ENCODE measurements at regions not wholly inside any gene's neighbourhood (a gene's known extent, or its start where the extent isn't known, plus 50 kb on each side); places are given as distances from the start of the nearest gene placed in this dataset.
"Not testable (repeated sequence)": the region's sequence is repeated elsewhere in the genome, so short reads cannot be mapped to it uniquely, and the experiment has no call there.

GRCh38 chr5:126043688-126044087 lies 379.5 kb upstream of the GRAMD2B start:
- no peak overlapping the region for H3K4me3 Mint-ChIP-seq
- peaks cover 0 to 1% (median 0%) of the 10 kb centered on the region in 3 donors for H3K27me3 Mint-ChIP-seq (ENCODE audit: low read depth in 3 of 3)
- H3K36me3 Mint-ChIP-seq = no peaks in the 10 kb centered on the region
- no peaks in the 10 kb centered on the region for H3K4me1 Mint-ChIP-seq
- H3K9me3 Mint-ChIP-seq = peaks cover 0 to 16% (median 3%) of the 10 kb centered on the region in 6 donors
- DNase-seq = no peak
- H3K27ac Mint-ChIP-seq = no peak overlapping the region

GRCh38 chr5:126044111-126044668 lies 379.0 kb upstream of the GRAMD2B start:
- H3K4me3 Mint-ChIP-seq = no peak overlapping the region
- H3K36me3 Mint-ChIP-seq = no peaks in the 10 kb centered on the region
- DNase-seq = no peak
- H3K27me3 Mint-ChIP-seq (ENCODE audit: low read depth in 3 of 3) = peaks cover 0 to 1% (median 0%) of the 10 kb centered on the region in 3 donors
- H3K9me3 Mint-ChIP-seq = peaks cover 0 to 16% (median 3%) of the 10 kb centered on the region in 6 donors
- no peaks in the 10 kb centered on the region for H3K4me1 Mint-ChIP-seq
- H3K27ac Mint-ChIP-seq = no peak overlapping the region

GRCh38 chr5:126044931-126045565 lies 378.2 kb upstream of the GRAMD2B start:
- Mint-ChIP-seq H3K9me3 (peaks cover 0 to 16% (median 3%) of the 10 kb centered on the region in 6 donors), H3K36me3 (no peaks in the 10 kb centered on the region)

GRCh38 chr5:126046318-126046717 lies 376.9 kb upstream of the GRAMD2B start:
- no peak overlapping the region for H3K27ac Mint-ChIP-seq
- no peak overlapping the region for H3K4me3 Mint-ChIP-seq
- DNase-seq = no peak
- no peaks in the 10 kb centered on the region for H3K4me1 Mint-ChIP-seq
- peaks cover 0 to 1% (median 0%) of the 10 kb centered on the region in 3 donors for H3K27me3 Mint-ChIP-seq (ENCODE audit: low read depth in 3 of 3)
- peaks cover under 1 to 16% (median 4%) of the 10 kb centered on the region in 6 donors for H3K9me3 Mint-ChIP-seq
- H3K36me3 Mint-ChIP-seq = no peaks in the 10 kb centered on the region

More at GRCh38 chr5:126044931-126045565, 378.2 kb upstream of the GRAMD2B start:
- DNase-seq = no peak
- Mint-ChIP-seq H3K4me3 (no peak overlapping the region), H3K4me1 (no peaks in the 10 kb centered on the region), H3K27me3 (ENCODE audit: low read depth in 3 of 3) (peaks cover 0 to 1% (median 0%) of the 10 kb centered on the region in 3 donors), H3K27ac (no peak overlapping the region)

GRCh38 chr5:126046846-126047571 lies 376.2 kb upstream of the GRAMD2B start:
- no peak for DNase-seq
- Mint-ChIP-seq H3K27ac (no peak overlapping the region), H3K4me1 (no peaks in the 10 kb centered on the region), H3K9me3 (peaks cover 4 to 16% (median 8%) of the 10 kb centered on the region in 6 donors), H3K27me3 (ENCODE audit: low read depth in 3 of 3) (peaks cover 0 to 1% (median 0%) of the 10 kb centered on the region in 3 donors), H3K4me3 (no peak overlapping the region), H3K36me3 (no peaks in the 10 kb centered on the region)

GRCh38 chr5:126052120-126052519 lies 371.1 kb upstream of the GRAMD2B start:
- H3K27ac Mint-ChIP-seq = no peak overlapping the region
- H3K4me3 Mint-ChIP-seq = no peak overlapping the region
- peaks cover 0 to 20% (median 7%) of the 10 kb centered on the region in 6 donors for H3K9me3 Mint-ChIP-seq
- no peak for DNase-seq
- H3K4me1 Mint-ChIP-seq = no peaks in the 10 kb centered on the region
- no peaks in the 10 kb centered on the region for H3K36me3 Mint-ChIP-seq
- no peaks in the 10 kb centered on the region for H3K27me3 Mint-ChIP-seq (ENCODE audit: low read depth in 3 of 3)

GRCh38 chr5:126052791-126053190 lies 370.4 kb upstream of the GRAMD2B start:
- Mint-ChIP-seq H3K27ac (no peak overlapping the region), H3K27me3 (ENCODE audit: low read depth in 3 of 3) (no peaks in the 10 kb centered on the region), H3K4me1 (no peaks in the 10 kb centered on the region), H3K9me3 (peaks cover 0 to 20% (median 7%) of the 10 kb centered on the region in 6 donors), H3K4me3 (no peak overlapping the region), H3K36me3 (no peaks in the 10 kb centered on the region)
- DNase-seq = no peak

- no peak for DNase-seq
- H3K27ac Mint-ChIP-seq = no peak overlapping the region
- H3K36me3 Mint-ChIP-seq = no peaks in the 10 kb centered on the region
- H3K4me1 Mint-ChIP-seq = no peaks in the 10 kb centered on the region
- H3K4me3 Mint-ChIP-seq = no peak overlapping the region
- H3K27me3 Mint-ChIP-seq (ENCODE audit: low read depth in 3 of 3) = no peaks in the 10 kb centered on the region
- peaks cover 0 to 20% (median 7%) of the 10 kb centered on the region in 6 donors for H3K9me3 Mint-ChIP-seq
Observed at GRCh38 chr5:126053630-126054029, 369.6 kb upstream of the GRAMD2B start.

- H3K27me3 Mint-ChIP-seq (ENCODE audit: low read depth in 3 of 3) = no peaks in the 10 kb centered on the region
- H3K9me3 Mint-ChIP-seq = peaks cover 0 to 20% (median 9%) of the 10 kb centered on the region in 6 donors
- H3K4me1 Mint-ChIP-seq = no peaks in the 10 kb centered on the region
Observed at GRCh38 chr5:126054577-126055347, 368.4 kb upstream of the GRAMD2B start.

GRCh38 chr5:126055348-126055729 lies 367.9 kb upstream of the GRAMD2B start:
- H3K27ac Mint-ChIP-seq = no peak overlapping the region
- H3K36me3 Mint-ChIP-seq = no peaks in the 10 kb centered on the region
- H3K4me1 Mint-ChIP-seq = no peaks in the 10 kb centered on the region
- H3K9me3 Mint-ChIP-seq = peaks cover 0 to 20% (median 9%) of the 10 kb centered on the region in 6 donors
- DNase-seq = no peak
- H3K27me3 Mint-ChIP-seq (ENCODE audit: low read depth in 3 of 3) = no peaks in the 10 kb centered on the region
- no peak overlapping the region for H3K4me3 Mint-ChIP-seq

More at GRCh38 chr5:126054577-126055347, 368.4 kb upstream of the GRAMD2B start:
- no peak for DNase-seq
- Mint-ChIP-seq H3K4me3 (no peak overlapping the region), H3K36me3 (no peaks in the 10 kb centered on the region), H3K27ac (no peak overlapping the region)

GRCh38 chr5:126056352-126056751 lies 366.9 kb upstream of the GRAMD2B start:
- no peak for DNase-seq
- Mint-ChIP-seq H3K9me3 (peaks cover 0 to 14% (median 8%) of the 10 kb centered on the region in 6 donors), H3K4me1 (no peaks in the 10 kb centered on the region), H3K36me3 (no peaks in the 10 kb centered on the region), H3K27ac (no peak overlapping the region), H3K27me3 (ENCODE audit: low read depth in 3 of 3) (no peaks in the 10 kb centered on the region), H3K4me3 (no peak overlapping the region)

- H3K36me3 Mint-ChIP-seq = no peaks in the 10 kb centered on the region
Observed at GRCh38 chr5:126056851-126057622, 366.2 kb upstream of the GRAMD2B start.

GRCh38 chr5:126058392-126058791 lies 364.8 kb upstream of the GRAMD2B start:
- not testable (repeated sequence) for H3K36me3 Mint-ChIP-seq; H3K4me3 Mint-ChIP-seq; DNase-seq; H3K4me1 Mint-ChIP-seq; H3K27me3 Mint-ChIP-seq (ENCODE audit: low read depth in 3 of 3); H3K27ac Mint-ChIP-seq
- peaks cover 0 to 20% (median 4%) of the 10 kb centered on the region in 6 donors for H3K9me3 Mint-ChIP-seq

More at GRCh38 chr5:126056851-126057622, 366.2 kb upstream of the GRAMD2B start:
- Mint-ChIP-seq H3K4me3 (no peak overlapping the region), H3K27me3 (ENCODE audit: low read depth in 3 of 3) (no peaks in the 10 kb centered on the region), H3K9me3 (peaks cover 0 to 11% (median 4%) of the 10 kb centered on the region in 6 donors), H3K4me1 (no peaks in the 10 kb centered on the region), H3K27ac (no peak overlapping the region)
- DNase-seq = no peak
